Erythroblast (primary cell): ENCODE measurements at regions not wholly inside any gene's neighbourhood (a gene's known extent, or its start where the extent isn't known, plus 50 kb on each side); places are given as distances from the start of the nearest gene placed in this dataset.

Source experiments
- GATA1 ChIP-seq: IDR thresholded peaks from 2 replicates; pipeline ENCODE4 v1.6.1; 2011; ENCODE audit warnings: low read depth, mild to moderate bottlenecking, control low read depth, low read length, moderate library complexity
- POLR2A ChIP-seq: IDR thresholded peaks from 2 replicates; pipeline ENCODE4 v1.6.1; 2011; ENCODE audit warnings: mild to moderate bottlenecking, low read length

- TF ChIP-seq POLR2A (no peak), GATA1 (no peak)
These were observed 322.1 kb upstream of the ATP2B1 start for GRCh38 chr12:90030726-90031125.
